T-helper 1 cell (primary cell): ENCODE measurements at regions not wholly inside any gene's neighbourhood (a gene's known extent, or its start where the extent isn't known, plus 50 kb on each side); places are given as distances from the start of the nearest gene placed in this dataset.

ENCODE experiments used
- DNase-seq, 5 donors: peaks; one replicate each; pipeline ENCODE4 v3.0.0-alpha.2; 2012 to 2020

DNA sequence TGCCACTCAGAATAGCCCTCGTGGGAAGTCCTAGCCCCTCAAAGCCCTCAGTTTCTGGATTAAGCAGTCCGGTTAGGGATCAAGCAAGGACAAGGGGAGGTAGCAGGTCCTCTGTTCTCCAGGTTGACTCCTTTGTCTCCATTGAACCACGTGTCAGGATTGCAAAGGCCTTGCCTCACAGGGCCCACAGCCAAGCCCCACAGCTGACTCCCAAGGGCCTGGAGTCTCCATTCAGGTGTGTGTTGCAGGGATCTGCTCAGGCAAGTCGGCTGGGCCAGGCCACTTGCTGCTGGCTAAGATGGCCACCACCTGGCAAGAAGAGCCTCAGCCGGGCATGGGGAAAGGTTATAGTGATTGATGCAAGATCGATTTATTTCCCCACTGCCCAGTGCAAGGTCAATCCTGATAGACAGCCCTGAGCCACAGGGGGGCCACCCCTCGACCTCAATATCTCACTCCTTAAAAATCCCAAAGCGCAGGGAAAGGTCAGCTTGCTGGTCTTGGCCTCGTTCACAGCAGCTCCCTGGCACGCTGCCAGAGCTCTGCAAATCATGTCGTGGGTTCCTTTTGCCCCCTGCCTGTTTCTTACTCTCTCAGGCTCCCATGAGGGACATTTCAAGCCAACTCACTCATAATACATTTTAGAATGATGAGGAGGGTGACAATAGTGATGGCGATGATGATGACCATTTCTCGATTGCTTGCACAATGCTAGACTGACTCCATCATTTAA is 75.9 kb downstream of the EDN3 start:
- no peak for DNase-seq

DNA sequence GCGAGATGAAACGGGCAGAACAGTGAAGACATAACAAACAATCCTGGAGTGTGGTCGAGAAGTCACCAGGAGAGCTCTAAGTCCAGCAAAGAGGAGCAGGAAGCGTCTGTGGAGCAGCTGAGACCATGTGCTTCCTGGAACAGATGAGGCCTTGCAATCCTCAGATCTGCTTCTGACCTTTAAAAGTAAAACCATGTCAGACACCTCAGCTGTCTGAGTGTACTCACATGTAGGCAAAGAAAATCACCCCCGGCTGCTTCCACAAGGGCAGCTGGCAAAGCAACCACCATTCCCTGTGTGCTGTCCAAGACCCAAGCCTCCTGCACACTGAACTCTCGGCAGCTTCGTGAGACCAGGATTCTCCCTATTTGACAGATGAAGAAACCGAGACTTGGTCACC is 76.6 kb downstream of the EDN3 start:
- no peak for DNase-seq

DNA sequence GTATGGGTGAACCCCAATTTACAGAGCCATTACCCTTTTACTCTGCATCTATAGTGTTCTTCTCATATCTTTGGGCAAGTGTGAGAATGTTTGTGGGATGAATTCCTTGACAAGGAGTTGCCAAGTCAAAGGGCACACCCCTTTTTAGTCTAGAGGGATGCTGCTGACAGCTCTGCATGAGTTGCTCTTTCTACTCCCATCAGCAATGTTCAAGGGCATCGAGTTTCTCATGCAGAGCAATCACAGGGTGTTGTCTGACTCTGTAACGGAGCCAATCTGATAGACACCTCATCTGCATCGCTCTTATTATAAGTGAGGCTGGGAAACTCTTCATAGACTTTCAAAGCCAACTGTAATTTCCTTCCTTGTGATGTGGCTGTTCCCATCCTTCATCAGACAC is 77.4 kb downstream of the EDN3 start:
- no peak for DNase-seq

DNA sequence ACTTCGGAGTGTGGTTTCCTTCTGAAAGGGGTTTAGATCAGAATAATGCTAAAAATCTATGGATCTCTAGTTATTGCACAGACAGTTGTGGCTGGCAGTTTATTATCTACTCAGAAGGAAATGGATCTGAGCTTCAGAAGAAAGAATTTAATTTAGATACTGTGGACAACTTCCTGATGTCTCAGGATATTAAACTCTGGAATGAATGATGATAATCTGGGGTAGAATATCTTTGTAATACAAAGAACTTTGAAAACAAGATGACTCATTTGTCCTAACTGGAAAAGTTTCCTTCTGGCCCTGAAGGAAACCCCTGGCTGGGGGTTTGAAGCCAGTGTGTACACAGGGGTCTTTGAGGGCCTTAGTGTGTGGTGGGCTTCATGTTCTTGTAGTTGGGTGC is 78.0 kb downstream of the EDN3 start:
- DNase-seq = no peak

DNA sequence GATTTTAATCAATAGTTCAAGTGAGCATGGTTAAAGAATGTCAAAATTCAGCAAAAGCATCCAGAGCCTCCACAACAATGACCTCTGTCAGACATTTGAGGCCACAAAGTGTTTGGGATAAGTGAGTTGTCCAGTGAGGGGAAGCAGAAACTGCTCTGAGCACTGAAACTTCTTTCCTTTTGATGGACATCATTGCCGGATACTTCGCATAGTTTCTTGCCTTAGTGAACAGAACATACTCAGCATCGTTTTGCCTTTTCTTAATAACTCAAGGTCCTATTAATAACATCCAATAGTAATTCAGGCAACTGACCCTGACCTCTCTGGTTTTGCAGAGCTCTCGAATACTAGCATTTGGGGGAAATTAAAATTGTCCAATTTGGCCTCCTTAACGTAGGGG is 78.6 kb downstream of the EDN3 start:
- DNase-seq = no peak

DNA sequence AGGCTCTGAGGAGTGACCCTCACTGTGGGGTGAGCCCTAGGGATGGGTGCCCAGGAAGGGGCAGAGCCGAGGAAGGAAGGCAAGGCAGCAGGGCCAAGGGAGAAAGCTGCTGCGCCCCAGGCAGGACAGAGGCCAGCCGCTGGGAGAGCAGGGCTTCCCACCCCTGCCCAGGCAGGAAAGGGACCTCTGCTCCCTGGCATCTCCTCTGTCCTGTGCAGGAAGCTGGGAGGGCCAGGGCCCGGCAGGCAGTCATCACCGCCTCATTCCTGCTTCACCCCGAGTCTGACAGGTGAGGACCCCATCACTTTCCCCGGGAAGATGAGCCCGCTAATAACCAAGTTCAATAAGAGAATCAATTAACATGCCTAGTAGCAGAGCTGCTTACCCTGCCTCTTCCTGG is 81.3 kb downstream of the EDN3 start:
- DNase-seq = no peak

DNA sequence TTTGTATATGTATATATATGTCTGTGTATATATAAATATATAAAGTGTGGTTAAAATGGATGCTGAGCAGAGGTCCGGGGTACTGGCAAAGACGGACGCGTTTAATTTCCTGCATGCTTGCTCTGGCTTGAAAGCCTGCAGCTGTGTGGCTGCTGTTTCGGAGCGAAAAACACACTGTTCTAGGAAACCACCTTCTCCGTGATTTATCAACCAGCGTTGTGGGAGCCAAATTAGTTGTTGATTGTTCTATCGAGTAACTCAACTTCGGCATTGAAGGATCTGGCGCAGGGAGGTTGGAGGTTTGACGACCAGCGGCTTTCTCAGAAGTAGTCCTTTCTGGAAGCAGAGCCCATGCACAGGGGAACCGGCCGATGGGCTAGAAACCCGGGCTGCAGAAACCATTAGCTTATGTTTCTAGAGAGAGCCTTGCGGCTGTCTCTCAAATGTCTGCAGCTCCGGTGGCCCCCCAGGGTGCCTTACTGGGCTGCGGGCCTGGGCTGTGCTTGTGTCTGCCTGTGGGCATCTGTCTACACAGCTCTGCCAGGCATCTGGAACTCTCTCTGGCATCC is 81.8 kb downstream of the EDN3 start:
- DNase-seq = no peak

DNA sequence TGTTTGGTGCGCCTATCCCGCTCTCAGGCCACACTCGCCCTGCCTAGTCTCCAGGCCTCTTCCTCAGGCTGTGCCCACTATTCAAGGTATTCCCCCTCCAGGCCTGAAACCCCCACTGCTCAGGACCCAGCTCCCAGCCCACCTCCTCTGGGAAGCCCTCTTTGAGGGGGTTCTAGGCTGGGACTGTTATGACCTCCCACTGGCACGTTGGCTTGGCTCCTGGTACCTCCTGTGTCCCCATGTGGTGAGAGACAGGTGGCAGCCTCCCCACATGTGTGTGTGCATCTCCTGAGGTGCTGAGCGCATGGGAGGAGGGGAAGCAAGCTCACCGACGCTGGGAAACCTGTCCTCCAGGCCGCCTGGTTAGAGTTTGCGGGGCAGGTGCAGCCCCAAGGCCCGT is 82.5 kb downstream of the EDN3 start:
- no peak for DNase-seq

DNA sequence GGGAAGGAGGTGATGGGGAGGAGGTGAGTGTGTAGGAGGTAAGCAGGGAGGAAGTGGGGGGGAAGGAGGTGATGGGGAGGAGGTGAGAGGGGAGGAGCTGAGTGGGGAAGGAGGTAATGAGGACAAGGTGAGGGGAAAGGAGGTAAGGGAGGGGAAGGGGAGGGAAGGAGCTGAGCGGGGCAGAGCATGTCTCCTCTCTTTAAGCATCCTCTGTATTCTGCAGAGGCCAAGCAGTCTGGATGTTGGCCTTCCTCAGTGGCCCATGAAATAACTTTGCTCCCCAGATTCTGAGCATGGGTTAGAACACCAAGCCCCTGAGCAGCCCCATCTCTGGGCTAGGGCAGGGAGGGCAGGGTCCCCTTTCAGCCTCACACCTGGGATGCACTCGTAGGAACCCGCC is 84.6 kb downstream of the EDN3 start:
- no peak for DNase-seq

DNA sequence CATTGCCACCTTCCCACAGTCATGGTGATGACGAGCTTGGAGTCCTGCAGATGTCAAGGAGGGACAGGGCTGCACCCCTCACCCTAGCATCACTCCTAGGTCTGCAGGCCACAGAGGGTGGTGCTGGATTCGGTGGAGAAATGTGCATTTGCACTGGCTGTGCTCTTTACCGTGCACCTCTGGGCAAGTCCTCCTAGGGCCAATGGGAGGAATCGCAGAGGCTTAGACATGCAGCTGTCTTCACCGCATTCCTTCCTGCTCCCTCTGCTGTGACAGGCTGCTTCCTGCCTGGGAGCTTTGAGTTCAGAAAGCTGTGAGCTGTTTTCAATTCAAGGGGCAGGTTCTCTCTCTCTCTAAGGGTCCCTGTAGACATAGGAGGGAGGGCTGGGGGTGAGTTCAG is 85.1 kb downstream of the EDN3 start:
- DNase-seq = peak in 1 of 5 donors; percentile 6

DNA sequence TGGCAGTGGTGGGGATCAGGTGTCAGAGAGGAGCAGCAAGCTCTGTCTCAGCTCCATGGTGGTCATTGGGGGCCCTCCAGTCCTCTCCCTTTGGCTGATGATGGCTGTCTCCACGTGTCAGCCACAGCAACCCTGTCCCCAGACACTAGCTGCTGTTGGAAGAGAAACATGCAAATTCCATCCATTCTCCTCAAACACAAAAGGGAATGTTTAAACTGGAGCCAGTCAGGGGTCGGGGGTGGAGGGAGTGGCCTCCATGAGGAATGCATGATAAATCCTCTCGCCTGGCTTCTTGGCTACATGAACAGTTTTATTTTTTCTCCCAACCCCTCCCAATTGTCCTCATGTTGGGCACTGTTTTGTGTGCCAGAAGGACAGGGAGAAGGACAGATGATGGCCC is 86.4 kb downstream of the EDN3 start:
- DNase-seq = no peak

DNA sequence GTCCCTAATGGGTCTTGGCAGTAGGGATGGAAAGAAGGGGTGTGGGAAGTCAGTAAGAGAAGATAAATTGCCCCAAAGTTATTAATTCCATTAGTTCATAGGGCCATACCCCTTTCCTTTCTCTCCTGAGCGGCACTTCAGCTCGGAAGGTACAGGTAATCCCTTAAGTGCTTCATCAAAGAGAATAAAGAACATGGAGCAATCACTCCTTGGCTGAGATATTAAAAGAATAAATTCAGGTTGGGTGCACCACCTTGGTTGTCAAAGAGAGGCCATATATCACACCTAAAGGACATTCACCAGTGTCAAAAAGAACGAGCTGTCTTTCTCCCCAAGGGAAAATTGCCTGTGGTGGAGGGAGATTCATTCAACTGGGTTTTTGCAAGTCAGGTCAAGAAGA is 87.5 kb downstream of the EDN3 start:
- no peak for DNase-seq

DNA sequence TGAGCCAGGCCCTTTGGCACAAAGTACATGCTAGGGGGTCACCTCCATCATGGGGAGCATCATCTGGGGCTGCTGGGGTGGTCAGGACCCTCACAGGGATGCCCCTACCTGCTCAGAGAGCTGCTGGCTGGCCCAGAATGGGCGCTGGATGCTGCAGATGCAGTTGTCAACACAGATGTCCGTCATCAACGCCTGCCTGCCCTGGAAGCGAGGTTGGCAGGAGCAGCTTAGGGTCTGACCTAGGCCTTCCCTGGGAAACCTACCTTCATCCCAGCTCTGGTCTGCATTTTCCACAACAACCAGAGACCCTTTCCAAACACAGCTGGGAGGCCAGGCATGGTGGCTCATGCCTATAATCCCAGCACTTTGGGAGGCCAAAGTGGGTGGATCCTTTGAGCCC is 88.0 kb downstream of the EDN3 start:
- DNase-seq = no peak

DNA sequence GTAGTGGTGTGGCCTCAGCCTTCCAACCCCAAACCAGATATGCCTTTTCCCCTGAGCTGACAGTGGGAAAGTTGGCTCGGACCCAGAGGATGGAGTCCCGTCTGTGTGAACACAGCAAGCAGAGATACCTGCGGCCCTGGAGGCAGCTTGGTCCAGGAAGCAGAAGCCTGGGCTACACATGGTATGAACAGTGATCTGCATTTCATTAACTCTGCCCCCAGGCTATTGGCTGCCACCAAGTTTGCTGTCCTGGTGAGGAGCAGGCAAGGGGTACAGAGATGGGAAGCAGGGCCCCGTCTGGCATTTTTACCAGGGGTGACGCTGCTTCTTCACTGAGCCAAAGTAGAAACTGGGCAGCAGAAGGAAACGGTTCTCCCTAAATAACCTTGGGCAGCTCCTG is 90.0 kb downstream of the EDN3 start:
- DNase-seq = no peak

DNA sequence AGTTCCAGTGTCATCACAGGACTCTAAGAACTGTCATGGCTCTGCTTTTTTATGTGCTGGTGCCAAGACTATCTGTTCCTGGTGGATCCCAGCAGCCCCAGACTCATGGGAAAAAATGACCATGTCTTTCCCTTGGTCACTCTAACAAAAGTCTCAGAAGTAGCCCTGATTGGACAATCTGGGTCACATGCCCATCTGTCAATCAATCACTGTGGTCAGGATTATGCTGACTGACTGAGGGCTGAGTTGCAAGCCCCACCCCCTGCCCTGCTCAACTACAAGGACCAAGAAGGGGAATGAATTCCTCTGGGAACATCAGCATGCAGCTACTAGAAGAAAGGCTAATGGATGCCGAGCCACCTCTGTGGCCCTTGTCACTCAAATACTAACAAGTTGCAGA is 91.6 kb downstream of the EDN3 start:
- no peak for DNase-seq

DNA sequence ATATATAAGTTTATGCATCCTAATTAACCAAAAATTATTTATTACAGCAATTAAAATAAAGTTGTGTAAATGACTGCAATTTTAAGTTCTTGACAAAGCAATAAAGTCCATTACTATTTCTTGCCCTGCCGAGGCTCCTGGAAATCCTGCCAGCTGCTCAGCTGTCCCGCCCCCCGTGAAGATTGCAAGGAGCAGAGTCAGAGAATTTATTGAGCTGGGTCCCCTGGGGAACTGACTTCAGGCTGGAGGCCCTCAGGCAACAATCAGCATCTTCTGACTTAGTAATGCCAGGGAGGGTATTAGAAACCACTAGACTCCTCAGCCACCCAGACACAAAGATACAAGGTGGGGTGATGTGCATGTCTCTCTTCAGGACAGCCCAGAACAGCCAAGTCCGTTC is 92.3 kb downstream of the EDN3 start:
- DNase-seq = no peak

DNA sequence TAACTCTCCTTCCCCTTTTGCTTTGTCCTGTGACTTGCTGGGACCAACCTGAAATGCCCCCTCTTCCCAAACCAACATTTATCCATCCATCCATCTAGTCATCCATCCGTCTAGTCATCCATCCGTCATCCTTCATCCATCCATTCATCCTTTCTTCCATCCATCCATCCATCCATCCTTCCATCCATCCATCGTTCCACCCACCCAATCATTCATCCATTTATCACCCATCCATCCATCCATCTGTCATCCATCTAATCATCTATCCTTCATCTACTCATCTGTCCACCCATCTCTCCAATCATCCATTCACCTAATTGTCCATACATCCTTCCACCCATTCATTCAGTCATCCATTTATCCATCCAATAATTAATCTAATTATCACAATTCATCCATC is 92.7 kb downstream of the EDN3 start:
- DNase-seq = no peak

DNA sequence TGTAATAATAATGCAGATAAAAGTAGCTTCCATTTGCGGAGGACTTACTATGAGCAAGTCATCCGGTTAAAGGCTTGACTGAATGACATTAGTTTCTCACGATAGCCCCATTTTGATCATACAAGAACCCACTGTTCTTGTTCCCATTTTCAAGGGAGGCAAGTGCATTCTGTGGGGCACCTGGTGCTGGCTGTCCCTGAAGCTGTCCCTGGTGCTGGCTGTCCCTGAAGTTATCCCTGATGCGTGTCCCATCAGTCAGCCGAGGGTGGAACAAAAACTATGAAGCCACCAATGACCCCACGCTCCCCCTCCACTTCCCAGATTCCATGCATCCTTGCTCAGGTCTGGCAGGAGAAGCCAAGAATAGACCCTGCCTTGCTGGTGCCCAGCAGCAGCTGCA is 95.3 kb downstream of the EDN3 start:
- no peak for DNase-seq

DNA sequence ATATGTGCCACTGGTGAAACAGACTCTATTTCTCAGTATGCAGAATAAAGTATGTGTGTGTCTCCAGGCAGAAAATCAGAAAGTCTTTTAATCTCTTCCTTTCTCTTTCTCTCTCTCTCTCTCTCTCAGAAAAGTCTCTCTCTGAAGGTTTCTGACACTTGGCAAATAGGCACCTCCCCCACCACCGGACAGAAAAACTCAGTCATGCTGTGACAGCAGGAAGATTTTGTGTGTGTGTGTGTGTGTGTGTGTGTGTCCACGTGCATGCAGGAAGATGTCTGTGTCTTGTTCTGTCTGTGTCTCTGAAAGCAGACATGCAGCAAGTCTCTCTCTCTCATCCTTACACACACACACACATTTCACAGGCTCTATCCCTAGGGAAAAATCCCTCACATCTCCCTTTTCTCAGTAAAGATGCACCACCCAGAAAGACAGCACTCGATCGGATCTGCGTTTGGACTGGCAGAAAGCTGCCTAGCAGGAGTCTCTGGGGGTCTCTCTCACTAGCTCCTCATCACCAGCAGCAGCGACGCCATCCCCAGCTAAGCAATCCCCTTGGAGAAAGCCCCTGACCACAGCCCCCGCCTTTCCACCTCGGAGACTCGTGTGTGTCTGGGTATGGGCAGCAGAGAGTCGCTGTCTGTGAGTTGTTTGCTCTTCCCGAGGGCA is 98.3 kb downstream of the EDN3 start:
- DNase-seq = no peak

DNA sequence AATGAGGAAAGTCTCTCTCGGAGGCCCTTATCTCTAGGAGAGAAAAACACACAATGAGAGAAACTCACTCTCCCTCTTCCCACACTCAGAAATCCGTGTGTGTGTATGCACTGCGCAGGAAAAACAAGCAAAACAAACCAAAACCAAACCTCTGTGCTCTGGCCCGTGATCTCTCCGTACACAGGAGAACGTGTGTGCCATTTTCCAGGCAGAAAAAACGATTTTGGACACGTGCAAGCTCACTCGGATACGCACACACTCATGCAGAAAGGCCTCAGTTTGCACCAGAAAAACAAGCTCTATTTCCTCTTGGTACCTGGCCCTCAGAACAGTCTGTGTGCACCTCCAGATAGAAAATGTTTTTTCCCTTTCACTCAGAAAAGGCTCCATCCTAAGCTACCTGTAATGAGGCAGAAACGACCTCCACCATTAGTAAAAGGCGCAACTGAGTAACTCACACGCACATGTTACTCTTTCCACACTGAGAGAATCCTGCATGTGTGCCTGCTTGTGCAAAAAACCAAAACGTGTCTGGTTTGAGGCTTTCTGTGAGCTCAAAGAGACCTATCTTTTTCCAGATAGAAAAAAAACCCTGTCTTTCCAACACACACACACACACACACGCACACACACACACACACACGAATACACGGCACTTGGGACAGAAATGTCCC is 99.2 kb downstream of the EDN3 start:
- no peak for DNase-seq

DNA sequence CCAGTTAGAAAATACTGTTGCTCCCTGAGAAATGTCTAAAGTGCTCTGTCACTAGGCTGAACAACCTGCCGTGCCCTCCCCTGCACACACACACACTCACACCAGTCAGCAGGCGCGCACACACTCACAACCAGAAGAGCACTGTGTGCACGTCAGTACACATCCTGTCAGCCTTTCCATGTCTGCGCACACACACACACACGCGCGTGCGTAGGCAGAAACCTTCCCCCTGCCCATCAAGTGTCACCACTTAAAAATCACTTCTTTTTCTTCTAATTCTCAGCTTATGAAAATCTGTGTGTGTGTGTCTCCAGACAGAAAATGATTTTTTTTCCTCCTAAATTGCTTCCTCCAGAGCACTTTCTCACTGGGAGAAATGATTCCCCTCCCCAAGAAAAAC is 100.3 kb downstream of the EDN3 start:
- DNase-seq = peak in 1 of 5 donors; percentile 31

DNA sequence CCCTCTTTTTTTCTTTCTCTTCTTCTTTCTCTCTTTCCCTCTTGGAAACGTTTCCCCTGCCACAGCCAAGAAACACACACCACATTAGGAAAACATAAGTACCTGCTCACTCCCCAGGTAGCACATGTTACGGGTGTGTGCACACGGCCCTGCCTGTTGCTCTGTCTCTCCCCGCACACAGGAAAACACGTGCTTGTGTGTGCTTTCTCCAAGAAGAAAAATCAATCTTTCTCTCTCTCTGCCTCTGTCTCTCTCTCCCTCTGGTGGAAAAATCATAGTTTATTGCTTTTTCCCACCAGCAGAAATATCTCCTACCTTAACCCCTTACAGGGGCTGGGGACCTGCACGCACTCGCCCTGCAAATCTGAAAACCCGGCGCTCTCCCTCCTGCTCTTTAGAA is 102.3 kb downstream of the EDN3 start:
- DNase-seq = no peak

DNA sequence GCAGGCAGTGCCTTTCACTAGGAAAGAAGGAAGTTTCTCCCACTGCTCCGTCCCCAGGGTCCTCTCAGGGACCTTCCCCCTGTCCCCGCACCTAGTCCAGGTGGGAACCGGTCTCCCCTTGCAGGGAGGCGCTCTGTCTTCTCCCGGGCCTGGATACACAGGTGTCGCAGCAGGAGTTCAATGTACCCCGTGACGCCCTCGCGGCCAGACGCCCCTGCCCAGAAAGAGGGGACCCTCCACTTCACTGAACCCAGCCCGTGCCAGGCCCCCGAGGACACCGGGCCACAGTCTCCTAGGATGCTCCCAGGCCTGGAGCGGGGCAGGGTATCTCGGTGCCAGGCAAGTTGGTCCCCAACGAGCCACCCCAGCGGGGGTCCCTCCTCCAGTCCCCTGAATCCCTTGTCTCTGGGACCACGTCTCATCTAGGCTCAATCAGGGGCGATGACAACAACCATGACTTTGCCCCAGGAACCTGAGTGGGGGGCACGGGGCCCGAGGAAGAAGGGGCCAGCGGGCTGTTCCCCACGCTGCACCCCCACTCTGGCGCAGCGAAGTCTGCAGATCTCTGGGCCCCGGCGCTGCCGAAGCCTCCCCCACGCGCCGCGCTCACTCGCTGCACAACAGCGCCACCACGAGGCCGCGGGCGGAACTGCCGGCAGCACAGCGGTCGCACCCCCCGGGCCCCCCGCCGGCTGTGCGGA is 103.0 kb downstream of the EDN3 start:
- peak; percentile 51 to 69 (median 60) for DNase-seq
